HG03575 (cell line): ENCODE measurements at regions not wholly inside any gene's neighbourhood (a gene's known extent, or its start where the extent isn't known, plus 50 kb on each side); places are given as distances from the start of the nearest gene placed in this dataset.

Experiments used
- ATAC-seq: cut with Tn5 transposase; IDR thresholded peaks from one replicate; pipeline ENCODE4 v1.9.1; 2021; ENCODE audit not compliant: unreplicated experiment, insufficient number of reproducible peaks, low FRiP score; ENCODE audit errors: extremely low read depth

GRCh38 chr15:38614621-38615020 lies 50.0 kb upstream of the RASGRP1 start:
- ATAC-seq = no peak

GRCh38 chr15:38617831-38618230 lies 53.2 kb upstream of the RASGRP1 start:
- no peak for ATAC-seq

DNA sequence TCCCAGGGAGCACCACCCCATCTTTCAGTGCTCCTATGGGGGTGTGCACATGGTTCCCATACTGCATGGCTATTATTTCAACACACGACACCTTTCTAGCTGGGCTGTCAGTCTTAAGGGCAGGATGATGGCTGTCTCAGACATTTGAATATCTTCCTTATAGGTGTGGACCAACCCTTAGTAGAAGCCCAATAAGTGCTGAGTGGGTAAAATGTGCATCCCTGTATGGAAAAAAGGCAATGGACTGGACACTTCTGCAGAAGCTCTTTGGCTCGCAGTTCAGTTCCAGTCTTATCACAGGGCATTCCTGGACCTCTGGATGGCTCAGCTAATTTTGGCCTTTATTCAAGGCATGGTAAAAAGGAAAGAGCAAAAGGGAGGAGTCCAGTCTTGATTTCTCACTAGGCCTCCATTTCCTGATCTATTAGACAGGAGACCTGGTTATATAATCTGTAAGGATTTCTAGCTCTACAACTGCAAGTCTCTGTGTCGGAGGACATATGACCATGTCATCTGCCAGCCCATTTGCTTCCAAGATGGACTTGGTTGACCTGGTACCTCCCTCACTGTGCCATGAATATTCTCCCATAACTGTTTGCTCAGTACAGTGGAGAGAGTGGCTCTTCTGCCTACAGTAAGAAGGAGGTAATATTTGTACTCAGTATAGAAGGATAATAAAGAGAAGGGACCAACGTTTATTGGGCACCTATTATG lies 53.8 kb upstream of the RASGRP1 start:
- no peak for ATAC-seq

- no peak for ATAC-seq
These were observed 55.5 kb upstream of the RASGRP1 start for GRCh38 chr15:38620098-38620497.

GRCh38 chr15:38620851-38621594 lies 56.4 kb upstream of the RASGRP1 start:
- ATAC-seq = no peak

- ATAC-seq = no peak
These were observed 57.7 kb upstream of the RASGRP1 start for GRCh38 chr15:38622304-38622703.

GRCh38 chr15:38622908-38623307 lies 58.3 kb upstream of the RASGRP1 start:
- no peak for ATAC-seq

DNA sequence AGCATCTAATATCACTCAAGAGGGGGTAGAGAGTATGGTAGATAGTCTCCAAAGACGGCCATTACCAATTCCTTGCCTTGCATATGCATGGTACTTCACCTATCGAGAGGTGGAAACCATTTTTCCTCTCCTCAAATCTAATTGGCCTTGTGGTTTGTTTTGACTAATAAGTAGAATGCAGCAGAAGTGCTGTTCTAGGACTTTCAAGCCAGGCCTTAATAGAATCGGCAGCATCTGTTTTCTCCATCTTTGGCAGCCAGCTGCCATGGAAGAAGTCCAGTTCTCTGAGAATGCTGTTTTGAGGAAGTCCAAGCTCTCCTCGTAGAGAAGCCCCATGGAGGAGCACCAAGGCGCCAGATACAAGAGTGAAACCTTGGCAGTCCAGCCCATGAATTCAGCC lies 59.1 kb upstream of the RASGRP1 start:
- ATAC-seq = no peak

GRCh38 chr15:38624244-38625205 lies 59.9 kb upstream of the RASGRP1 start:
- ATAC-seq = no peak

DNA sequence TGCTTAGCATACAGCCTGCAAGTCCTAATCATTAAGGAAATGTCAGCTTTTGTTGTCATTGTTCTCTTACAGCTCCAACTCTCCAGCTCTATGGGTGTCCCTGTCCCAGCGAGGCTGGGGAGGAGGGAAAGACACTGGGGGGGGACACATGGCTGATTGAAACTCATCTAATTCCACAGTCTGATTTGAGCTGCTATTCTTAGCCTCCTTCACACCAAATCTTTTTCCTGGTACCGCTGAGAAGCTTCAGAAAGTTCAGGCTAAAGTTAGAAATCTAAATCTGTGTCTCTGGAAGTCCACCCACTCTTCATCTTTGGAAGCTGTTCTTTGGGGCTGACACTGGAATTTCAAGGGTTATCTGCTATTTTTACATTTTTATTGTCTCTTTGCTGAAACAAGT lies 61.3 kb upstream of the RASGRP1 start:
- ATAC-seq = no peak

- no peak for ATAC-seq
These were observed 61.9 kb upstream of the RASGRP1 start for GRCh38 chr15:38626443-38627050.

- ATAC-seq = no peak
These were observed 63.2 kb upstream of the RASGRP1 start for GRCh38 chr15:38627689-38628277.

DNA sequence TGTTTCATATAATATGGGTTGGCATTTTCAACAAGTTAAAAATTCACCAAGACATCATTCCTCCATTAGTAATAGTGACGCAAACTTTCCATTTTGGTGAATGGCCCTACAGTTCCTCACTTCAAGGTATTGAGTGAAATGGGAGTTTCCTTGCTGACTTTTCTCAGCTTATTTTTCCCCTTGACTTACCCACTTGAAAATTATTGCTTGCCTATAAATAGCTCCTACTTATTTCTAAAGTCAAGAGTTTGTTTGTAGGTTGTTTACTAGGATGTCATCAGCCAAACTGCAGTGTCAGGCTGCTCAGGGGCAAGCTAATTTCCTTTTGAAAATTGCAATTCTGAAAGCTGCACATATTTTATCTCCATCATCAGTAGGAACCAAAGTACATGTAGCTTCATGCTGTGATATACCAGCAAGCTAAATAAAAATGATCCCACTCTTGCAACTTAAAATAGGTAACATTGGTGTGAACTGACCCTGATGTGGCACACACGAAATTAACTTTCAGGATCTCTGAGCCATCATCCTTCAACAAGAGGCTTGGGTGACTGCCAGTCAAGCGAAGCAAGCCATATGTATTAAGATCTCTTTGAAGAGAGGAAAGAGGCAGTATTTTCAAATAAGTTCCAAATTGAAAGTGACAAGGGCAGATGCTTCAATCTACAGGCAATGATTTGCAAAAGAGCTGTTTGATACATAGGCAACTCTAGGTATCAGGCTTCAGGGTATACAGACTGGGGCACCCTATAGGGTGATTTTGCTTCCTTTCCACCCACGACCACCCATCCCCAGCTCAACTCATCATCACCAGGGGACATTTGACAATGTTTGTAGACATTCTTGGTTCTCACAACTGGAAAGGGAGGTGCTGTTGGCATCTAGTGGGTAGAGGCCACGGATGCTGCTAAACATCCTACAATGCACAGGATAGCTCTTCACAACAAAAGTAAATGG lies 66.8 kb upstream of the RASGRP1 start:
- ATAC-seq = no peak

DNA sequence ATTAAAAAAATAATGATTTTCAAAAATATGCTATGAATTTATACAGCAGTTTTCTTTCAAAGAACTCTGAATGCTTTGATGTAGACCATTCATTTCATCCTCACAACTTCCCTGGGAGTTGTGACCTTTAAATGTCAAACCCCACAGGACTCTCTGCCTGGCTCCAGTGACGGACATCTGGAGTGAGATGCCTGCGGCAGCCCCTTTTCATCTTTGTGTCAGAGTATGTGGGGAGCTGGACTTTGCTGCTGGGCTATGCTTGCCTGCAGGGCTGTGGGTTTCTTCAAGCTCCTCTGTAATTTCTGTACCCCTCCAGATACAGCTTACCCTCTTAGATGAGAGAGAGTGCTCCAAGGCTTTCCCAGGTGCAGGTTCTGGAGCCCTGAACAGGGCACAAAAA lies 70.6 kb upstream of the RASGRP1 start:
- ATAC-seq = no peak

DNA sequence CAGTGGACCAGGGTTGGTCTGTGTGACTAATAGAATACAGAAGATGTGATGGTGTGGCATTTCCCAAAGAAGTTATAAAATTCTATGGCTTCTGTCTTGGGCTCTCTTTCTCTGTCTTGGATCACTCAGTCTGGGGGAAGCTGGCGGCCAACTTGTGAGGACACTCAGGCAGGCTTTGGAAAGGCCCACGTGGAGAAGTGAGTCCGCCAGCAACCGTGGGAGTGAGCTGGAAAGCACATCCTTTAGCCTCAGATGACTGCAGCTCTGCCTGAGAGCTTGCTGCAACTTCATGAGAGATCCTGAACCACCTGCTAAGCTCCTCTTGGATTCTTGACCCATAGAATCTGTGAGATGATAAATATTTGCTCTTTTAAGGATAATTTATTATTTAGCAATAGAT lies 72.0 kb upstream of the RASGRP1 start:
- ATAC-seq = no peak

DNA sequence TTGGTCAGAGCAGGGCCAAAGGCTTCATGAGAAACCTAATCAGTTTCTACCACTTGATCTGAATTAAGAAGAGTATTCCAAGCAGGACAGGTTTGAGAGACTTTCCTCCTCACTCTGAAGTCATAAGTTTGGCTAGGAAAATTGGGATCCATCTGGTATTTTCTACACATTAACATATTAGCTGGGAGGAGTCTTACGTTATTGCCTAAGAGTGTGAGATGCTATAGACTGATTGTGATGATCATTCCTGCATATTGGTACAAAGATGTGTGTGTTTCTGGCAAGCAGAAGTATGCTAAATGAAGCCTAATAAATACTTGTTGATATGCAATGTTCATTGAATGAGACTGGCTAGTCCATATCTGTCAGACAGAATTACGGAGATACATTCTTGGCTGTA lies 73.5 kb upstream of the RASGRP1 start:
- no peak for ATAC-seq

- no peak for ATAC-seq
These were observed 74.2 kb upstream of the RASGRP1 start for GRCh38 chr15:38638811-38639210.
